HL-60 (cell line): ENCODE measurements at regions not wholly inside any gene's neighbourhood (a gene's known extent, or its start where the extent isn't known, plus 50 kb on each side); places are given as distances from the start of the nearest gene placed in this dataset.

ENCODE experiments used
- CTCF ChIP-seq: IDR thresholded peaks from one replicate; pipeline ENCODE4 v1.5.1; 2011; ENCODE audit warnings: low read length, control low read depth, inconsistent platforms; ENCODE audit not compliant: insufficient read depth
- POLR2AphosphoS5 ChIP-seq: IDR thresholded peaks from 2 replicates; pipeline ENCODE4 v1.6.1; 2012; ENCODE audit warnings: low read depth

GRCh38 chr2:220509966-220510365, 882.5 kb downstream of the SLC4A3 start:
- TF ChIP-seq CTCF (no peak), POLR2AphosphoS5 (no peak)
